HepG2 (cell line): ENCODE measurements at regions not wholly inside any gene's neighbourhood (a gene's known extent, or its start where the extent isn't known, plus 50 kb on each side); places are given as distances from the start of the nearest gene placed in this dataset.

ENCODE experiments used
- BRCA1 ChIP-seq: sonication (generic); formaldehyde crosslinking; IDR thresholded peaks from 2 replicates; pipeline ENCODE4 v1.4.0; 2020; ENCODE audit warnings: missing genetic modification reagents
- ETV6 ChIP-seq: sonication (generic); formaldehyde crosslinking; conservative IDR thresholded peaks from 2 replicates; pipeline ENCODE4 v1.4.0; 2020; ENCODE audit warnings: missing genetic modification reagents
- MXI1 ChIP-seq: IDR thresholded peaks from 3 replicates; pipeline ENCODE4 v1.6.1; 2012; ENCODE audit warnings: low read depth, low read length, inconsistent platforms, borderline replicate concordance
- SNAPC2 ChIP-seq: sonication (generic); formaldehyde crosslinking; IDR thresholded peaks from 2 replicates; pipeline ENCODE4 v1.8.1; 2022; ENCODE audit warnings: mild to moderate bottlenecking, missing genetic modification reagents
- SRF ChIP-seq: IDR thresholded peaks from 2 replicates; pipeline ENCODE4 v1.6.1; 2011; ENCODE audit warnings: mild to moderate bottlenecking, low read depth, low read length, moderate library complexity
- ZKSCAN8 ChIP-seq: IDR thresholded peaks from 2 replicates; pipeline ENCODE4 v1.6.1; 2016; ENCODE audit warnings: borderline replicate concordance, missing genetic modification reagents, missing compliant biosample characterization
- TF ChIP-seq, protein P1 (sequence below): sonication (generic); formaldehyde crosslinking; IDR thresholded peaks from 2 replicates; pipeline ENCODE4 v1.4.0; 2020; ENCODE audit warnings: missing genetic modification reagents

DNA sequence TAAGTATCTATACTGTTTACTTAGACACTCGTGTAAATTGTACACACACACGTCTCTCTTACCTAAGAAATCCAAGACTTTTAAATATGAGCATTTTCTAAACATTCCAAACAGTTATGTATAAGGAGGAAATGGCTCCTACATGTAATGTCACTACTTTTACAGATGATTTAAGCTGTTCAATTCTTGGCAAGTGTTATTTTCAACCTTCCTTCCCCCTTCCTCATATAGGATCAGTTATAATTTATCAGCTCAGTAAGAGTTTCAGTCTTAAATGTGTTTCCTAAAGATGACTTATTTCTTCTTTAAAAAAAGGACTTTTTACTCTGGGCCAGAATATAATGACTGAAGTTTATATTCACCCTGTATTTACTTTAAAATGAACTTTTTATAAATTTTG lies 601.1 kb downstream of the ANKRD50 start:
- no peak for TF ChIP-seq BRCA1 (CRISPR knock-in tag)
- TF ChIP-seq, protein P1, sequence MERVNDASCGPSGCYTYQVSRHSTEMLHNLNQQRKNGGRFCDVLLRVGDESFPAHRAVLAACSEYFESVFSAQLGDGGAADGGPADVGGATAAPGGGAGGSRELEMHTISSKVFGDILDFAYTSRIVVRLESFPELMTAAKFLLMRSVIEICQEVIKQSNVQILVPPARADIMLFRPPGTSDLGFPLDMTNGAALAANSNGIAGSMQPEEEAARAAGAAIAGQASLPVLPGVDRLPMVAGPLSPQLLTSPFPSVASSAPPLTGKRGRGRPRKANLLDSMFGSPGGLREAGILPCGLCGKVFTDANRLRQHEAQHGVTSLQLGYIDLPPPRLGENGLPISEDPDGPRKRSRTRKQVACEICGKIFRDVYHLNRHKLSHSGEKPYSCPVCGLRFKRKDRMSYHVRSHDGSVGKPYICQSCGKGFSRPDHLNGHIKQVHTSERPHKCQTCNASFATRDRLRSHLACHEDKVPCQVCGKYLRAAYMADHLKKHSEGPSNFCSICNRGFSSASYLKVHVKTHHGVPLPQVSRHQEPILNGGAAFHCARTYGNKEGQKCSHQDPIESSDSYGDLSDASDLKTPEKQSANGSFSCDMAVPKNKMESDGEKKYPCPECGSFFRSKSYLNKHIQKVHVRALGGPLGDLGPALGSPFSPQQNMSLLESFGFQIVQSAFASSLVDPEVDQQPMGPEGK: no peak
- TF ChIP-seq ETV6 (CRISPR knock-in tag): no peak
- no peak for TF ChIP-seq SNAPC2 (CRISPR knock-in tag)
- TF ChIP-seq MXI1: no peak
- TF ChIP-seq ZKSCAN8 (CRISPR knock-in tag): no peak
- no peak for TF ChIP-seq SRF
